Activated B cell treated with CpG ODN at 0.5 μM for 24 hours (primary cell): ENCODE measurements at regions not wholly inside any gene's neighbourhood (a gene's known extent, or its start where the extent isn't known, plus 50 kb on each side); places are given as distances from the start of the nearest gene placed in this dataset.

Source experiments
- ATAC-seq: fragments of 200-7000 bp; cut with Tn5 transposase; one replicate; pipeline ENCODE4 v1.10.0; 2021; ENCODE audit warnings: low read depth, mild to moderate bottlenecking, moderate library complexity
- CTCF ChIA-PET: fragments of 350-600 bp; sonication (Branson Sonifier 250); formaldehyde crosslinking; loops from one replicate; lab custom pipeline; 2021; ENCODE audit warnings: antibody characterized with exemption; lab: Charles Lee
- POLR2A ChIA-PET: fragments of 350-600 bp; sonication (Branson Sonifier 250); formaldehyde crosslinking; loops from one replicate; lab custom pipeline; 2021; ENCODE audit warnings: antibody characterized with exemption; lab: Charles Lee
- DNase-seq: peaks from one replicate; pipeline ENCODE4 v3.0.0; 2022
- H3K27ac Mint-ChIP-seq: one replicate; pipeline ENCODE4 v1.8.0; 2020; ENCODE audit warnings: mixed read lengths
- H3K27me3 Mint-ChIP-seq: one replicate; pipeline ENCODE4 v1.8.0; 2021; ENCODE audit warnings: mixed read lengths
- H3K36me3 Mint-ChIP-seq: one replicate; pipeline ENCODE4 v1.8.0; 2021; ENCODE audit warnings: low read depth, mixed read lengths
- H3K4me1 Mint-ChIP-seq: one replicate; pipeline ENCODE4 v1.8.0; 2021; ENCODE audit warnings: mixed read lengths
- H3K4me3 Mint-ChIP-seq: one replicate; pipeline ENCODE4 v1.8.0; 2020; ENCODE audit warnings: mild to moderate bottlenecking, mixed read lengths
- H3K9me3 Mint-ChIP-seq: one replicate; pipeline ENCODE4 v1.8.0; 2020; ENCODE audit warnings: mixed read lengths
- intact Hi-C: fragments of 100-400 bp; cut with micrococcal nuclease; formaldehyde crosslinking; loops from one replicate; pipeline ENCODE4 v1.15.1; 2024
- TF ChIP-seq, protein P1 (sequence below): fragments of 200-600 bp; IDR thresholded peaks from one replicate; pipeline ENCODE4 v1.8.0; 2022; ENCODE audit warnings: antibody characterized with exemption, mild to moderate bottlenecking

DNA sequence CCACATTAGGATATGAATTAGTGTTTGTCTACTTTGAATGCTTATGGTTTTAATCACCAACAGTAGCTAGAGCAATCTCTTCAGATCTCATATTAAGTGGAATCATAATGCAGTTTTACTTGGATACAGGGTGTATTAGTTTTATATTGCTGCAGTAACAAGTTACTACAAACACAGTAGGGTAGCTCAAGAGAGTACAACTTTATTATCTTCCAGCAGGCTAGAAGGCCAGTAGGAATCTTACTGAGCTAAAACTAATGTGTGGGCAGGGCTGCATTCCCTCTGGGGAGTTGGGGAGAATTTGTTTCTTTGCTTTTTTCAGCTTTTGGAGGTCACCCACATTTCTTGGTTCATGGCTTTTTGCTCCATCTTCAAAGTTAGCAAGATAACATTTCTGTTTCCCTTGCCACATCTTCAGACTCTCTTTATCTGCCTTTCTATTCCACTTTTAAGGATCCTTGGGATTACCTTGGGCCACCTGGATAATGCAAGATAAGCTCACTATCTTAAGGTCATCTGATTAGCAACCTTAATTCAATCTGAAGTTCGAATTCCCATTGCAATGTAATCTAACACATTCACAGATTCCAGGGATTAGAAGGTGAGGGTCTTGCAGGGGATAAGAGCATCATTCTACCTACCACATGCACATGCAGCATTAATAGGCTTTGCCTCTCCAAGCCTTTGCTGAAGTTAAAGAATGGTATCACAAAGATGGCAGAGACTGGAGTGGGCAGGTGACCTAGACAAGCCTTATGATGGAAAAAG is 134.1 kb upstream of the SLC10A2 start:
- TF ChIP-seq, protein P1, sequence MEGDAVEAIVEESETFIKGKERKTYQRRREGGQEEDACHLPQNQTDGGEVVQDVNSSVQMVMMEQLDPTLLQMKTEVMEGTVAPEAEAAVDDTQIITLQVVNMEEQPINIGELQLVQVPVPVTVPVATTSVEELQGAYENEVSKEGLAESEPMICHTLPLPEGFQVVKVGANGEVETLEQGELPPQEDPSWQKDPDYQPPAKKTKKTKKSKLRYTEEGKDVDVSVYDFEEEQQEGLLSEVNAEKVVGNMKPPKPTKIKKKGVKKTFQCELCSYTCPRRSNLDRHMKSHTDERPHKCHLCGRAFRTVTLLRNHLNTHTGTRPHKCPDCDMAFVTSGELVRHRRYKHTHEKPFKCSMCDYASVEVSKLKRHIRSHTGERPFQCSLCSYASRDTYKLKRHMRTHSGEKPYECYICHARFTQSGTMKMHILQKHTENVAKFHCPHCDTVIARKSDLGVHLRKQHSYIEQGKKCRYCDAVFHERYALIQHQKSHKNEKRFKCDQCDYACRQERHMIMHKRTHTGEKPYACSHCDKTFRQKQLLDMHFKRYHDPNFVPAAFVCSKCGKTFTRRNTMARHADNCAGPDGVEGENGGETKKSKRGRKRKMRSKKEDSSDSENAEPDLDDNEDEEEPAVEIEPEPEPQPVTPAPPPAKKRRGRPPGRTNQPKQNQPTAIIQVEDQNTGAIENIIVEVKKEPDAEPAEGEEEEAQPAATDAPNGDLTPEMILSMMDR: no peak
- DNase-seq: no peak
- intact Hi-C loops: no loop called here
- no peak overlapping the region for H3K27ac Mint-ChIP-seq
- no peaks in the 10 kb centered on the region for H3K4me1 Mint-ChIP-seq
- no peak overlapping the region for H3K4me3 Mint-ChIP-seq
- POLR2A ChIA-PET: no interaction called here
- ATAC-seq: no peak
- no peaks in the 10 kb centered on the region for H3K36me3 Mint-ChIP-seq
- CTCF ChIA-PET: no interaction called here
- H3K9me3 Mint-ChIP-seq: peaks cover 10% of the 10 kb centered on the region
- no peaks in the 10 kb centered on the region for H3K27me3 Mint-ChIP-seq

DNA sequence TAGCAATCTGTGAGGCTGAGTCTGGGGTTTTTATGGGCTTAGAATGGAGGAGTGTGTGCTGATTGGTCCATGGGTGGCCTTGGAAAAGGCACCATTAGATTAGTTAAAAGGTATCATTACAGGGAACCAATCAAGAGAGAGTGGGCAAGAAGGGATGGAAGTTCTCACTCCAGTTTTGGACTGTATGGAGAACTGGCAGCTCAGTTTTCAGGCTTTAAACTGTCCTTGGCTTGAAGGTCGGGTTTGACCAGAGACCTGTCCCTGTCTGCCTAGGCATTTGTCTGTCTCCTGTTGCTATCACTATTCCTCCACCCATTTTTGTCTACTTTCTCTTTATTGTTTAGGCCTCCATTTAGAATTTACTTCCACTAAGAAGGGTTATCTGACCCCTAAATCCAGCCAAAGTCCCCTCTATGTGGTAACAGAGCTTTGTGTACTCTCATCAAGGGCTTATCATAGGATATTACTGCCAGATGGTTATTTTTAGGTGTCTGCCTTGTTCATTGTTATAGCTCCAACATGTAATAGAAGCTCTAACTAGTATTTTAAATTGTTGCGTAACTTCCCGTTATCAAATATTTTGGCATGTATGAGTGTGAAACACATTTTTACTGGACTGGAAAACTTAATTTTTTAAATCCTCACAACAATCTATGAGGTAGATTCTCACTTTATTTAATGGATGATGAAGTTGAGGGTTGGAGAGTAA is 133.3 kb upstream of the SLC10A2 start:
- Mint-ChIP-seq H3K36me3 (no peaks in the 10 kb centered on the region), H3K4me1 (no peaks in the 10 kb centered on the region), H3K4me3 (no peak overlapping the region), H3K27ac (no peak overlapping the region), H3K27me3 (no peaks in the 10 kb centered on the region), H3K9me3 (peaks cover 10% of the 10 kb centered on the region)
- DNase-seq: no peak
- ChIA-PET CTCF (no interaction called here), POLR2A (interaction anchor here (0.6 kb wide), 1 partner anchor 55 kb away, joined by 6 read pairs; no protein-coding TSS in a partner anchor)
- TF ChIP-seq, protein P1: no peak
- intact Hi-C loops: no loop called here
- ATAC-seq: no peak

DNA sequence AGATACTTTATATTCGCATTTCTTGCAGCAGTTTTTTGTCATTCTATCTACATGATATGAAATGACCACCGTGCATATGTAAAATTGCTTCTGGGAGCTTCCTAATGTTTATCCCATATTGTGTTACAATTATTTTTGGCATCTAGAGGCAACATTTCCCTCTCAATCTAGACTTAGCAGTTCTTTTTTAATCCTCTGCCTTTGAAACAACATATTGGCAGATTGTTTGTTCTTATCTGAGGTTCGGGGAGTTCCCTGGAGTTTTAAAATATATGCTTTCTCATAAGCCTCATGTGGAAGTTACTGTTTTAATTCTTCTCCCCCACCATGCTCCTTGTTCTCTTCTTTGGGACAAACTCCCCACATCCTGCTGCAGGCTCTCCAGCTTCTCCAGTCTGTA is 130.1 kb upstream of the SLC10A2 start:
- H3K4me3 Mint-ChIP-seq: no peak overlapping the region
- no peaks in the 10 kb centered on the region for H3K4me1 Mint-ChIP-seq
- DNase-seq (no peak), ATAC-seq (no peak)
- CTCF ChIA-PET: no interaction called here
- intact Hi-C loops: no loop called here
- POLR2A ChIA-PET: no interaction called here
- H3K36me3 Mint-ChIP-seq: no peaks in the 10 kb centered on the region
- peaks cover 10% of the 10 kb centered on the region for H3K9me3 Mint-ChIP-seq
- no peak overlapping the region for H3K27ac Mint-ChIP-seq
- TF ChIP-seq, protein P1: no peak
- peaks cover 2% of the 10 kb centered on the region for H3K27me3 Mint-ChIP-seq

DNA sequence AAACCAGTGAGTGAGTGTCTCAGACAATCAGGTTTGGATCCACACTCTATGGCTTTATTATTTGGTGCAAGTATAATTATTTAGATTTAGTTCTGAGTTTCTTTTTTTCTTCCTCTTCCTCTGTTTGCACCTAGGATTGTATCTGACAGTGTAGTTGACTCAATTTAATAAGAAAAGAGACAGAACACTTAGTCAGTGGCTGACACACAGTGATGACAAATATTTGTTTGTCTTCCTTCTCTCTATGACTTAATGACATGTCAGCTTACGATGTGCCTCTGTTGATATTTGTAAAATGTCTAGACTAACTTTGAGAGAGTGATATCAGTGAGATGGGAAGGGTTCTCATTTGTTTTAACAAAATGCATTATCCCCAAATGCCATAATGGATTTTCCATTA is 129.5 kb upstream of the SLC10A2 start:
- H3K27ac Mint-ChIP-seq: no peak overlapping the region
- H3K4me3 Mint-ChIP-seq: no peak overlapping the region
- POLR2A ChIA-PET: no interaction called here
- peaks cover 4% of the 10 kb centered on the region for H3K27me3 Mint-ChIP-seq
- TF ChIP-seq, protein P1: no peak
- H3K4me1 Mint-ChIP-seq: no peaks in the 10 kb centered on the region
- ATAC-seq (no peak), DNase-seq (no peak)
- CTCF ChIA-PET: no interaction called here
- intact Hi-C loops: no loop called here
- H3K9me3 Mint-ChIP-seq: peaks cover 10% of the 10 kb centered on the region
- H3K36me3 Mint-ChIP-seq: no peaks in the 10 kb centered on the region

DNA sequence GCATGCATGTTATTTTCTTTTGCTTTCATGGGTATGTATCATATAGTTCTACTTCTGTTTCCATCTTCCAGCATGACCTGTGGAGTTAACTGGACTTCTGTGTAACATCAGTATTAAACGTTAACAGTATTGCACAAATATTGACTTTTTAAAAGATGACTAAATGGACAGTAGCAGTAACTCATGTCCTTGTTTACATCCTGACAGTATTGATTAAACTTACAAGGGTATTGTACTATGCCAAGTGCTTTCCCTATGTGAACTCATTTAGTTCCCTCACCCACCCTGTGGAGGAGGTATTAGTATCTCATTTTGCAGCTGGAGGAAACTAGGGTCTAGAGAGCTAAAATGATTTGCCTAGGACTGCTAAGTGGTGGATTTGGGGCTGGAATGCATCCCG is 128.7 kb upstream of the SLC10A2 start:
- DNase-seq (no peak), ATAC-seq (no peak)
- ChIA-PET CTCF (no interaction called here), POLR2A (no interaction called here)
- Mint-ChIP-seq H3K36me3 (no peaks in the 10 kb centered on the region), H3K27me3 (peaks cover 4% of the 10 kb centered on the region), H3K4me3 (no peak overlapping the region), H3K4me1 (no peaks in the 10 kb centered on the region), H3K9me3 (peaks cover 9% of the 10 kb centered on the region), H3K27ac (no peak overlapping the region)
- intact Hi-C loops: no loop called here
- TF ChIP-seq, protein P1: no peak
